DOHH2 (cell line): ENCODE measurements at regions not wholly inside any gene's neighbourhood (a gene's known extent, or its start where the extent isn't known, plus 50 kb on each side); places are given as distances from the start of the nearest gene placed in this dataset.

Experiments
- H3F3A ChIP-seq: fragments of 200-600 bp; sonication (generic), shearing (Covaris generic); 2 replicates; pipeline ENCODE4 v1.6.0; 2016; ENCODE audit warnings: antibody characterized with exemption, mild to moderate bottlenecking; ENCODE audit not compliant: control insufficient read depth, insufficient read depth
- H3K27ac ChIP-seq: fragments of 200-600 bp; sonication (generic); 2 replicates; pipeline ENCODE4 v1.5.1; 2014; ENCODE audit warnings: low read depth, mild to moderate bottlenecking, low read length, moderate library complexity
- H3K27me3 ChIP-seq: fragments of 200-600 bp; sonication (generic); 2 replicates; pipeline ENCODE4 v1.6.1; 2014; ENCODE audit warnings: mild to moderate bottlenecking, low read length, mixed read lengths; ENCODE audit not compliant: control insufficient read depth
- H3K36me3 ChIP-seq: fragments of 200-600 bp; sonication (generic); 2 replicates; pipeline ENCODE4 v1.6.1; 2014; ENCODE audit warnings: mild to moderate bottlenecking, low read length, moderate library complexity, mixed read lengths; ENCODE audit not compliant: control insufficient read depth
- H3K4me1 ChIP-seq: fragments of 200-600 bp; sonication (generic); 2 replicates; pipeline ENCODE4 v1.6.1; 2014; ENCODE audit warnings: mild to moderate bottlenecking, low read length, mixed read lengths; ENCODE audit not compliant: control insufficient read depth
- H3K4me2 ChIP-seq: fragments of 200-600 bp; sonication (generic); 2 replicates; pipeline ENCODE4 v1.6.0; 2014; ENCODE audit warnings: mild to moderate bottlenecking, low read length, moderate library complexity
- H3K4me3 ChIP-seq: fragments of 200-600 bp; sonication (generic); 2 replicates; pipeline ENCODE4 v1.5.1; 2014; ENCODE audit warnings: mild to moderate bottlenecking, low read length, mixed read lengths
- H3K79me2 ChIP-seq: fragments of 200-600 bp; sonication (generic); 2 replicates; pipeline ENCODE4 v1.6.1; 2014; ENCODE audit warnings: mild to moderate bottlenecking, low read length, mixed read lengths; ENCODE audit not compliant: control insufficient read depth
- H3K9me2 ChIP-seq: fragments of 200-600 bp; sonication (generic); replicated peaks from 2 replicates; pipeline ENCODE4 v1.6.1; 2014; ENCODE audit warnings: mild to moderate bottlenecking, low read length, mixed read lengths; ENCODE audit not compliant: control insufficient read depth
- H3K9me3 ChIP-seq: fragments of 200-600 bp; sonication (generic); 2 replicates; pipeline ENCODE4 v1.6.1; 2014; ENCODE audit warnings: antibody characterized with exemption, low read length, mixed read lengths; ENCODE audit not compliant: control insufficient read depth, insufficient read depth
- H4K20me1 ChIP-seq: fragments of 200-600 bp; sonication (generic); 2 replicates; pipeline ENCODE4 v1.6.0; 2014; ENCODE audit warnings: low read depth, mild to moderate bottlenecking, antibody characterized with exemption, low read length, moderate library complexity; ENCODE audit not compliant: control insufficient read depth, insufficient read depth
- CTCF ChIP-seq: fragments of 200-600 bp; sonication (generic); IDR thresholded peaks from one replicate; pipeline ENCODE4 v1.5.1; 2014; ENCODE audit warnings: antibody characterized with exemption, mild to moderate bottlenecking, low read depth, low read length; ENCODE audit not compliant: poor library complexity, severe bottlenecking
- EZH2phosphoT487 ChIP-seq: fragments of 200-600 bp; sonication (generic); IDR thresholded peaks from 2 replicates; pipeline ENCODE4 v1.6.1; 2017; ENCODE audit warnings: borderline replicate concordance, mild to moderate bottlenecking, antibody characterized with exemption, low read length, moderate library complexity, mixed read lengths

- Histone ChIP-seq H3K27me3 (no peaks in the 10 kb centered on the region), H3F3A (no peaks in the 10 kb centered on the region), H3K36me3 (no peaks in the 10 kb centered on the region), H3K4me2 (peak overlapping the region; percentile 14; the same call in 1 of the 2 replicates), H3K4me3 (no peak overlapping the region), H3K79me2 (no peaks in the 10 kb centered on the region), H3K9me3 (peaks cover 7% of the 10 kb centered on the region; the same call in 1 of the 2 replicates), H3K9me2 (no peaks in the 10 kb centered on the region), H4K20me1 (no peaks in the 10 kb centered on the region), H3K27ac (peak overlapping the region; percentile 30), H3K4me1 (peaks cover 19% of the 10 kb centered on the region)
- TF ChIP-seq CTCF (no peak), EZH2phosphoT487 (no peak)
These were observed 393.4 kb downstream of the PABPC4L start for GRCh38 chr4:133808151-133808550.

GRCh38 chr4:133803341-133803740 lies 398.2 kb downstream of the PABPC4L start:
- Histone ChIP-seq H3K4me2 (no peak overlapping the region), H3F3A (no peaks in the 10 kb centered on the region), H3K9me2 (no peaks in the 10 kb centered on the region; the same call in 1 of the 2 replicates), H3K4me3 (no peak overlapping the region), H3K36me3 (no peaks in the 10 kb centered on the region), H3K27me3 (no peaks in the 10 kb centered on the region), H3K9me3 (no peaks in the 10 kb centered on the region), H3K79me2 (no peaks in the 10 kb centered on the region), H3K4me1 (peaks cover 6% of the 10 kb centered on the region; the same call in 1 of the 2 replicates), H4K20me1 (no peaks in the 10 kb centered on the region), H3K27ac (no peak overlapping the region)
- no peak for TF ChIP-seq EZH2phosphoT487

- TF ChIP-seq CTCF (no peak), EZH2phosphoT487 (no peak)
- H3K9me3 ChIP-seq = no peaks in the 10 kb centered on the region
- no peaks in the 10 kb centered on the region for H3K36me3 ChIP-seq
- no peak overlapping the region for H3K4me2 ChIP-seq
- H3K79me2 ChIP-seq = no peaks in the 10 kb centered on the region
- H3K4me3 ChIP-seq = no peak overlapping the region
- H3F3A ChIP-seq = no peaks in the 10 kb centered on the region
- no peaks in the 10 kb centered on the region for H3K27me3 ChIP-seq
- no peaks in the 10 kb centered on the region for H4K20me1 ChIP-seq
- peaks cover 1% of the 10 kb centered on the region; the same call in 1 of the 2 replicates for H3K4me1 ChIP-seq
- no peaks in the 10 kb centered on the region; the same call in 1 of the 2 replicates for H3K9me2 ChIP-seq
- H3K27ac ChIP-seq = no peak overlapping the region
These were observed 399.0 kb downstream of the PABPC4L start for GRCh38 chr4:133802359-133803140.

GRCh38 chr4:133801883-133802282 lies 399.7 kb downstream of the PABPC4L start:
- Histone ChIP-seq H3K36me3 (no peaks in the 10 kb centered on the region), H3K4me3 (no peak overlapping the region), H3K9me3 (no peaks in the 10 kb centered on the region), H3K27ac (no peak overlapping the region), H3F3A (no peaks in the 10 kb centered on the region), H3K79me2 (no peaks in the 10 kb centered on the region), H3K27me3 (no peaks in the 10 kb centered on the region), H4K20me1 (no peaks in the 10 kb centered on the region), H3K4me2 (no peak overlapping the region), H3K9me2 (no peaks in the 10 kb centered on the region; the same call in 1 of the 2 replicates), H3K4me1 (no peaks in the 10 kb centered on the region)
- no peak for TF ChIP-seq EZH2phosphoT487
- no peak for TF ChIP-seq CTCF
